ENCODE measurements at regions not wholly inside any gene's neighbourhood (a gene's known extent, or its start where the extent isn't known, plus 50 kb on each side); places are given as distances from the start of the nearest gene placed in this dataset.

GRCh38 chr2:22273853-22274252 lies 1111.1 kb upstream of the KLHL29 start (continued):
- TF ChIP-seq KAT7 (CRISPR knock-in tag; IDR thresholded peaks at IDR 0.05; ENCODE audit: borderline replicate concordance) = no peak
- TF ChIP-seq FOXP1 (CRISPR knock-in tag; IDR thresholded peaks at IDR 0.05; ENCODE audit: borderline replicate concordance) = no peak
- no peak for TF ChIP-seq RORB (CRISPR knock-in tag; IDR thresholded peaks at IDR 0.05)
- no peak for TF ChIP-seq IRF2 (CRISPR knock-in tag; IDR thresholded peaks at IDR 0.05; ENCODE audit: borderline replicate concordance, low read depth)
- TF ChIP-seq ELF4 (CRISPR knock-in tag; IDR thresholded peaks at IDR 0.05; ENCODE audit: low read depth) = no peak
- TF ChIP-seq ZNF121 (CRISPR knock-in tag; IDR thresholded peaks at IDR 0.05) = no peak
- TF ChIP-seq MYBL2 (CRISPR knock-in tag; IDR thresholded peaks at IDR 0.05) = no peak

GRCh38 chr2:22274661-22275060 lies 1110.3 kb upstream of the KLHL29 start:
- H3K36me3 Mint-ChIP-seq = peaks cover 7% of the 10 kb centered on the region
- ATAC-seq (no peak), DNase-seq (ENCODE audit: low spot score) (no peak)
- no peak for TF ChIP-seq E2F4 (CRISPR knock-in tag; IDR thresholded peaks at IDR 0.05; ENCODE audit: borderline replicate concordance, low read depth)
- no peak for TF ChIP-seq ETV6 (CRISPR knock-in tag; IDR thresholded peaks at IDR 0.05)
- ChIA-PET POLR2A (no interaction called here), CTCF (no interaction called here)
- H3K27me3 Mint-ChIP-seq (ENCODE audit: low read depth) = no peaks in the 10 kb centered on the region
- H3K4me1 Mint-ChIP-seq = peaks cover 14% of the 10 kb centered on the region
- no peak overlapping the region for H3K4me3 Mint-ChIP-seq
- no peak overlapping the region for H3K27ac Mint-ChIP-seq
- peaks cover 14% of the 10 kb centered on the region for H3K9me3 Mint-ChIP-seq

GRCh38 chr2:22276696-22277095 lies 1108.3 kb upstream of the KLHL29 start:
- POLR2A ChIA-PET = no interaction called here
- CTCF ChIA-PET = no interaction called here
- ATAC-seq (no peak), DNase-seq (ENCODE audit: low spot score) (no peak)
- Mint-ChIP-seq H3K27ac (no peak overlapping the region), H3K36me3 (no peaks in the 10 kb centered on the region), H3K4me3 (no peak overlapping the region), H3K4me1 (peaks cover 12% of the 10 kb centered on the region), H3K9me3 (peaks cover 5% of the 10 kb centered on the region; the same call in 1 of the 2 replicates), H3K27me3 (ENCODE audit: low read depth) (no peaks in the 10 kb centered on the region)
- TF ChIP-seq NR3C1 (CRISPR knock-in tag; conservative IDR thresholded peaks at IDR 0.05; ENCODE audit: low read depth) = no peak
- no peak for TF ChIP-seq IRF2 (CRISPR knock-in tag; IDR thresholded peaks at IDR 0.05; ENCODE audit: borderline replicate concordance, low read depth)
- no peak for TF ChIP-seq FOXK1 (CRISPR knock-in tag; IDR thresholded peaks at IDR 0.05)
- TF ChIP-seq ZNF281 (CRISPR knock-in tag; IDR thresholded peaks at IDR 0.05) = no peak
- TF ChIP-seq ATF3 (CRISPR knock-in tag; conservative IDR thresholded peaks at IDR 0.05) = no peak
- TF ChIP-seq FOXP1 (CRISPR knock-in tag; IDR thresholded peaks at IDR 0.05; ENCODE audit: borderline replicate concordance) = no peak
- no peak for TF ChIP-seq MXD4 (CRISPR knock-in tag; IDR thresholded peaks at IDR 0.05; ENCODE audit: borderline replicate concordance)
- no peak for TF ChIP-seq E2F4 (CRISPR knock-in tag; IDR thresholded peaks at IDR 0.05; ENCODE audit: borderline replicate concordance, low read depth)
- TF ChIP-seq MYBL2 (CRISPR knock-in tag; IDR thresholded peaks at IDR 0.05) = no peak
- no peak for TF ChIP-seq ZNF425 (CRISPR knock-in tag; conservative IDR thresholded peaks at IDR 0.05)
- no peak for TF ChIP-seq USF1 (CRISPR knock-in tag; IDR thresholded peaks at IDR 0.05)
- no peak for TF ChIP-seq PRDM15 (CRISPR knock-in tag; IDR thresholded peaks at IDR 0.05)
- no peak for TF ChIP-seq ZNF423 (CRISPR knock-in tag; IDR thresholded peaks at IDR 0.05)
- no peak for TF ChIP-seq CTCF (IDR thresholded peaks at IDR 0.05)

Measured in WTC11 (cell line).